Panc1 (cell line): ENCODE measurements at regions not wholly inside any gene's neighbourhood (a gene's known extent, or its start where the extent isn't known, plus 50 kb on each side); places are given as distances from the start of the nearest gene placed in this dataset.

Experiments
- ATAC-seq: fragments of 200-7000 bp; cut with Tn5 transposase; 2 replicates; pipeline ENCODE4 v1.9.1; 2020; ENCODE audit warnings: mild to moderate bottlenecking, moderate library complexity
- BruUV-seq: library from RNA; stranded (reverse); fragments of 400-500 nt; replicated peaks from 2 replicates; lab custom pipeline; 2021; lab: Mats Ljungman, UMichigan
- CTCF ChIA-PET: fragments of 300-600 bp; sonication (Branson Sonifier 250); formaldehyde crosslinking; loops from one replicate; lab custom pipeline; 2022; ENCODE audit warnings: antibody characterized with exemption; lab: Charles Lee
- POLR2A ChIA-PET: fragments of 300-600 bp; sonication (Branson Sonifier 250); formaldehyde crosslinking; loops from one replicate; lab custom pipeline; 2022; ENCODE audit warnings: antibody characterized with exemption; lab: Charles Lee
- DNase-seq: peaks from one replicate; pipeline ENCODE4 v3.0.0-alpha.2; 2010; ENCODE audit warnings: low read depth, low spot score
- H3K27ac ChIP-seq: 2 replicates; pipeline ENCODE4 v1.5.1; 2011; ENCODE audit warnings: mild to moderate bottlenecking, low read length, inconsistent platforms
- H3K27me3 ChIP-seq: fragments of 200-500 bp; sonication (Bioruptor generic); 2 replicates; pipeline ENCODE4 v1.6.0; 2014; ENCODE audit warnings: low read length, inconsistent platforms; ENCODE audit not compliant: control insufficient read depth, insufficient read depth
- H3K36me3 ChIP-seq: fragments of 200-500 bp; sonication (Bioruptor generic); 2 replicates; pipeline ENCODE4 v1.5.1; 2014; ENCODE audit warnings: inconsistent platforms, mild to moderate bottlenecking, low read length, moderate library complexity; ENCODE audit not compliant: control insufficient read depth, insufficient read depth
- H3K4me1 ChIP-seq: 2 replicates; pipeline ENCODE4 v1.5.1; 2011; ENCODE audit warnings: inconsistent platforms, mild to moderate bottlenecking, low read length, moderate library complexity; ENCODE audit not compliant: control insufficient read depth, insufficient read depth
- H3K4me3 ChIP-seq, 2 experiments: 2 replicates each; pipeline ENCODE4 v1.5.1; 2011 to 2012; ENCODE audit warnings: low read depth in 2 of 2, low read length in 2 of 2, mild to moderate bottlenecking in 2 of 2, inconsistent platforms in 1 of 2, moderate library complexity in 1 of 2
- H3K9me3 ChIP-seq: fragments of 200-500 bp; sonication (Bioruptor generic); 2 replicates; pipeline ENCODE4 v1.5.1; 2014; ENCODE audit warnings: low read depth, mild to moderate bottlenecking, inconsistent platforms, low read length, moderate library complexity; ENCODE audit not compliant: control insufficient read depth, insufficient read depth
- POLR2AphosphoS5 ChIP-seq: IDR thresholded peaks from 2 replicates; pipeline ENCODE4 v1.6.1; 2012; ENCODE audit warnings: mild to moderate bottlenecking, low read depth, low read length, moderate library complexity
- REST ChIP-seq, 2 experiments: IDR thresholded peaks; 2 replicates each; pipeline ENCODE4 v1.6.1; 2011 to 2012; ENCODE audit warnings: low read depth in 2 of 2, control low read depth in 1 of 2, low read length in 1 of 2, mild to moderate bottlenecking in 1 of 2, moderate library complexity in 1 of 2; ENCODE audit not compliant: insufficient read depth in 1 of 2
- SIN3A ChIP-seq: IDR thresholded peaks from 2 replicates; pipeline ENCODE4 v1.6.1; 2012; ENCODE audit warnings: low read depth, mild to moderate bottlenecking, low read length, moderate library complexity, borderline replicate concordance; ENCODE audit not compliant: insufficient read depth
- TCF7L2 ChIP-seq: IDR thresholded peaks from 2 replicates; pipeline ENCODE4 v1.6.1; 2011; ENCODE audit warnings: mild to moderate bottlenecking, low read depth, low read length, inconsistent platforms
- in situ Hi-C: cut with HindIII; loops from 2 replicates; pipeline ENCODE4 v1.10.0; 2016; ENCODE audit warnings: low sequenced_read_pairs, low pct_unique_long_range_greater_than_20kb
- intact Hi-C: fragments of 100-400 bp; cut with micrococcal nuclease; formaldehyde crosslinking; loops from one replicate; pipeline ENCODE4 v1.10.0; 2022; ENCODE audit not compliant: unreplicated experiment
- TF ChIP-seq, protein P1 (sequence below): fragments of 450-650 bp; IDR thresholded peaks from 2 replicates; pipeline ENCODE4 v1.5.1; 2017; ENCODE audit warnings: mild to moderate bottlenecking

DNA sequence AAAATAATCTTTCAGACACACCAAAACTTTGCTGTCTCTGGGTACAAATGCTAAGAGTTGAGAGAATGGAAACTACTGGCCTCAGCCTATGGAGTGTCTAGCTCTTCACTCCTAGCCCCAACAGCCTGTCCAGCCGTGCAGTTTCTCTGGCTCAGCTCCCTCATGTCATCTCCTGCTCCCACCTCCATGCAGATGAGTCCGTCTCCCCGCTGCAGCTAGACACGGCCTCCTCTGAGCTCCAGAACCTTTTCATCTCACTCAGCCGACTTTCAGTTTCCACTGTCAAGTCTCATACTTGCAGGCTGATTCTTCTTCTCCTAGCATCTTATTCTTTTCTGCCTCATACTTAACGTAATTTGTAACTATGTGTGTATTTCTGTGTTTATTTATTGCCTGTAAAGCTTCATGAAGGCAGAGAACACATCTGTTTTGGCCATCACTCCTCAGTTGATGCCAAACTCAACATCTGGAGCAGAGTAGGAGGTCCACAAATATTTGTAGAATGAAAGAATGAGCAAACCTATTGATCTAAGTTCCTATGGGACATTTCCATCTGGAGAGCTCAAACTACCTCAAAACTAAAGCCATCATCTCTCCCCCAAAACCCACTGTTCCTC is 139.8 kb upstream of the PWP1 start:
- Histone ChIP-seq H3K4me3 (no peak overlapping the region), H3K27ac (no peak overlapping the region), H3K9me3 (no peaks in the 10 kb centered on the region), H3K36me3 (no peaks in the 10 kb centered on the region), H3K27me3 (peaks cover 5% of the 10 kb centered on the region; the same call in 1 of the 2 replicates), H3K4me1 (no peaks in the 10 kb centered on the region)
- TF ChIP-seq POLR2AphosphoS5 (no peak), TCF7L2 (no peak), REST (IDR thresholded peaks at IDR 0.05; ENCODE audit: insufficient read depth in 1 of 2, low read depth in 2 of 2, low read length in 1 of 2) (no peak), SIN3A (no peak)
- TF ChIP-seq, protein P1, sequence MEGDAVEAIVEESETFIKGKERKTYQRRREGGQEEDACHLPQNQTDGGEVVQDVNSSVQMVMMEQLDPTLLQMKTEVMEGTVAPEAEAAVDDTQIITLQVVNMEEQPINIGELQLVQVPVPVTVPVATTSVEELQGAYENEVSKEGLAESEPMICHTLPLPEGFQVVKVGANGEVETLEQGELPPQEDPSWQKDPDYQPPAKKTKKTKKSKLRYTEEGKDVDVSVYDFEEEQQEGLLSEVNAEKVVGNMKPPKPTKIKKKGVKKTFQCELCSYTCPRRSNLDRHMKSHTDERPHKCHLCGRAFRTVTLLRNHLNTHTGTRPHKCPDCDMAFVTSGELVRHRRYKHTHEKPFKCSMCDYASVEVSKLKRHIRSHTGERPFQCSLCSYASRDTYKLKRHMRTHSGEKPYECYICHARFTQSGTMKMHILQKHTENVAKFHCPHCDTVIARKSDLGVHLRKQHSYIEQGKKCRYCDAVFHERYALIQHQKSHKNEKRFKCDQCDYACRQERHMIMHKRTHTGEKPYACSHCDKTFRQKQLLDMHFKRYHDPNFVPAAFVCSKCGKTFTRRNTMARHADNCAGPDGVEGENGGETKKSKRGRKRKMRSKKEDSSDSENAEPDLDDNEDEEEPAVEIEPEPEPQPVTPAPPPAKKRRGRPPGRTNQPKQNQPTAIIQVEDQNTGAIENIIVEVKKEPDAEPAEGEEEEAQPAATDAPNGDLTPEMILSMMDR = no peak
- BruUV-seq = no TSS peak
- DNase-seq (no peak), ATAC-seq (no peak)
- intact Hi-C loops (no loop called here), in situ Hi-C loops (no loop called here)
- CTCF ChIA-PET = no interaction called here
- POLR2A ChIA-PET = no interaction called here

DNA sequence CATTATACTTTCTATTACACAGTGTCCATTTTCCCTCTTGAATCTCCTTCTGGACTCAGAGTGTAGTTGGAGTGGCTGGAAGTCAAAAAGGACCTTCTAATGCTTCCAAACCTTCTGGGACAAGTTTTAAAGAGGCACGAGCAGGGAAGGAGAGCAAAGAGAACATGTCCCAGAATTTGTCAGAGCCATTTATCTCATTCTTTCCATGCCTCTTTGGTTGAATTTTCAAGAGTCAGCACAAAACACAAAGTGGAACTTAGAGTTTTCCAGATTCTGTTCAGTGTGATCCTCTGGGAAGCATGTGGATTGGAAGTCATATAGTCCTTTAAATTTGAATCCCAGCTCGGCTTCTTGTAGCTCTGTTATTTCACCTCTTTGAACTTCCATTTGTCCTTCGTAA is 138.2 kb upstream of the PWP1 start:
- Histone ChIP-seq H3K4me1 (no peaks in the 10 kb centered on the region), H3K27ac (no peak overlapping the region), H3K9me3 (no peaks in the 10 kb centered on the region), H3K36me3 (no peaks in the 10 kb centered on the region), H3K27me3 (peaks cover 5% of the 10 kb centered on the region; the same call in 1 of the 2 replicates), H3K4me3 (no peak overlapping the region)
- no peak for TF ChIP-seq SIN3A
- no peak for TF ChIP-seq POLR2AphosphoS5
- TF ChIP-seq REST (IDR thresholded peaks at IDR 0.05; ENCODE audit: insufficient read depth in 1 of 2, low read depth in 2 of 2, low read length in 1 of 2) = no peak
- TF ChIP-seq, protein P1 = no peak
- TF ChIP-seq TCF7L2 = no peak
- ATAC-seq (no peak), DNase-seq (no peak)
- ChIA-PET POLR2A (no interaction called here), CTCF (no interaction called here)
- in situ Hi-C loops (no loop called here), intact Hi-C loops (no loop called here)
- no TSS peak for BruUV-seq
